ENCODE measurements at regions not wholly inside any gene's neighbourhood (a gene's known extent, or its start where the extent isn't known, plus 50 kb on each side); places are given as distances from the start of the nearest gene placed in this dataset.

DNA sequence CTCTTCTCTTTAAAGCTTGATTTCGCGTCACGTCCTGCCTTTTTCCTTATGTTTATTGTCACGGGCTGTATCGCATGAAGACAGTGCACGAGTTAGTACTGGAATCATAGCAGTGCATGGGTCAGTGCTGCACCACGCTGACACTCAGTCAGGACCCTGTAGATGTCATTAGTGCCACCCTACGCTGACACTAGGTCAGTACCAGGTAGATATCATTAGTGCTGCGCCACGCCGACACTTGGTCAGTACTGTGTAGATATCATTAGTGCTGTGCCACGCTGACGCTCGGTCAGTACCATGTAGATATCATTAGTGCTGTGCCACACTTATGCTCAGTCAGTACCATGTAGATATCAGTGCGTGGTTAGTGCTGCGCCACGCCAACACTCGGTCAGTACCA is 106.2 kb upstream of the ZNF469 start:
- H3K9me3 Mint-ChIP-seq (ENCODE audit: unreplicated experiment): no peaks in the 10 kb centered on the region
- Histone ChIP-seq H3K4me1 (ENCODE audit: insufficient read depth, low read length) (no peaks in the 10 kb centered on the region), H3K79me2 (ENCODE audit: insufficient read depth, low read length) (no peaks in the 10 kb centered on the region), H3K4me3 (ENCODE audit: insufficient read depth, low read depth, low read length) (no peak overlapping the region), H3K4me2 (ENCODE audit: low read length) (no peak overlapping the region), H2AFZ (ENCODE audit: low read depth, low read length) (no peak overlapping the region), H4K20me1 (ENCODE audit: insufficient read depth, low read length) (no peaks in the 10 kb centered on the region), H3K9me3 (ENCODE audit: insufficient read depth, low read depth, low read length) (peaks cover 24% of the 10 kb centered on the region), H3K9ac (ENCODE audit: low read length) (no peak overlapping the region), H3K27me3 (ENCODE audit: insufficient read depth, low read length) (no peaks in the 10 kb centered on the region), H3K27ac (ENCODE audit: low read depth, low read length) (no peak overlapping the region), H3K36me3 (ENCODE audit: insufficient read depth, low read length) (no peaks in the 10 kb centered on the region)
- TF ChIP-seq, protein P1, sequence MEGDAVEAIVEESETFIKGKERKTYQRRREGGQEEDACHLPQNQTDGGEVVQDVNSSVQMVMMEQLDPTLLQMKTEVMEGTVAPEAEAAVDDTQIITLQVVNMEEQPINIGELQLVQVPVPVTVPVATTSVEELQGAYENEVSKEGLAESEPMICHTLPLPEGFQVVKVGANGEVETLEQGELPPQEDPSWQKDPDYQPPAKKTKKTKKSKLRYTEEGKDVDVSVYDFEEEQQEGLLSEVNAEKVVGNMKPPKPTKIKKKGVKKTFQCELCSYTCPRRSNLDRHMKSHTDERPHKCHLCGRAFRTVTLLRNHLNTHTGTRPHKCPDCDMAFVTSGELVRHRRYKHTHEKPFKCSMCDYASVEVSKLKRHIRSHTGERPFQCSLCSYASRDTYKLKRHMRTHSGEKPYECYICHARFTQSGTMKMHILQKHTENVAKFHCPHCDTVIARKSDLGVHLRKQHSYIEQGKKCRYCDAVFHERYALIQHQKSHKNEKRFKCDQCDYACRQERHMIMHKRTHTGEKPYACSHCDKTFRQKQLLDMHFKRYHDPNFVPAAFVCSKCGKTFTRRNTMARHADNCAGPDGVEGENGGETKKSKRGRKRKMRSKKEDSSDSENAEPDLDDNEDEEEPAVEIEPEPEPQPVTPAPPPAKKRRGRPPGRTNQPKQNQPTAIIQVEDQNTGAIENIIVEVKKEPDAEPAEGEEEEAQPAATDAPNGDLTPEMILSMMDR (IDR thresholded peaks at IDR 0.05; ENCODE audit: insufficient read depth, low read depth, low read length): no peak
- TF ChIP-seq EZH2 (IDR thresholded peaks at IDR 0.05; ENCODE audit: insufficient read depth, low read length): no peak
- peaks cover under 1% of the 10 kb centered on the region for H3K27me3 Mint-ChIP-seq (ENCODE audit: low read depth, unreplicated experiment)
- H3K4me1 Mint-ChIP-seq (ENCODE audit: low read depth, unreplicated experiment): peaks cover 1% of the 10 kb centered on the region
- H3K27ac Mint-ChIP-seq (ENCODE audit: unreplicated experiment): no peak overlapping the region
- FAIRE-seq (no peak), DNase-seq (ENCODE audit: low read depth) (no peak)
- H3K36me3 Mint-ChIP-seq (ENCODE audit: low read depth, unreplicated experiment): no peaks in the 10 kb centered on the region
- H3K4me3 Mint-ChIP-seq (ENCODE audit: unreplicated experiment): no peak overlapping the region

DNA sequence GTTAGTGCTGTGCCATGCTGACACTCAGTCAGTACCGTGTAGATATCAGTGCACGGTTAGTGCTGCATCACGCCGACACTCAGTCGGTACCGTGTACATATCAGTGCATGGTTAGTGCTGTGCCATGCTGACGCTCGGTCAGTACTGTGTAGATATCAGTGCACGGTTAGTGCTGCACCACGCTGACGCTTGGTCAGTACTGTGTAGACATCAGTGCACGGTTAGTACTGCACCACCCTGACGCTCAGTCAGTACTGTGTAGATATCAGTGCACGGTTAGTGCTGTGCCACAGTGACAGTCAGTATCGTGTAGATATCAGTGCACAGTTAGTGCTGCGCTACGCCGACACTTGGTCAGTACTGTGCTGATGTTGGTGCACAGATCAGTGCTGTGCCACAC is 102.8 kb upstream of the ZNF469 start:
- Mint-ChIP-seq H3K4me3 (ENCODE audit: unreplicated experiment) (no peak overlapping the region), H3K4me1 (ENCODE audit: low read depth, unreplicated experiment) (no peaks in the 10 kb centered on the region), H3K27me3 (ENCODE audit: low read depth, unreplicated experiment) (peaks cover 5% of the 10 kb centered on the region), H3K36me3 (ENCODE audit: low read depth, unreplicated experiment) (no peaks in the 10 kb centered on the region), H3K27ac (ENCODE audit: unreplicated experiment) (no peak overlapping the region), H3K9me3 (ENCODE audit: unreplicated experiment) (peaks cover 8% of the 10 kb centered on the region)
- H3K27me3 ChIP-seq (ENCODE audit: insufficient read depth, low read length): peaks cover 6% of the 10 kb centered on the region
- no peak for TF ChIP-seq EZH2 (IDR thresholded peaks at IDR 0.05; ENCODE audit: insufficient read depth, low read length)
- TF ChIP-seq, protein P1 (IDR thresholded peaks at IDR 0.05; ENCODE audit: insufficient read depth, low read depth, low read length): no peak
- no peak overlapping the region for H3K4me3 ChIP-seq (ENCODE audit: insufficient read depth, low read depth, low read length)
- no peak overlapping the region for H3K27ac ChIP-seq (ENCODE audit: low read depth, low read length)
- H3K36me3 ChIP-seq (ENCODE audit: insufficient read depth, low read length): no peaks in the 10 kb centered on the region
- H3K9me3 ChIP-seq (ENCODE audit: insufficient read depth, low read depth, low read length): peaks cover 26% of the 10 kb centered on the region
- no peaks in the 10 kb centered on the region for H3K79me2 ChIP-seq (ENCODE audit: insufficient read depth, low read length)
- H3K4me2 ChIP-seq (ENCODE audit: low read length): no peak overlapping the region
- H2AFZ ChIP-seq (ENCODE audit: low read depth, low read length): no peak overlapping the region
- H3K4me1 ChIP-seq (ENCODE audit: insufficient read depth, low read length): no peaks in the 10 kb centered on the region
- FAIRE-seq (no peak), DNase-seq (ENCODE audit: low read depth) (no peak)
- H3K9ac ChIP-seq (ENCODE audit: low read length): no peak overlapping the region
- H4K20me1 ChIP-seq (ENCODE audit: insufficient read depth, low read length): no peaks in the 10 kb centered on the region

DNA sequence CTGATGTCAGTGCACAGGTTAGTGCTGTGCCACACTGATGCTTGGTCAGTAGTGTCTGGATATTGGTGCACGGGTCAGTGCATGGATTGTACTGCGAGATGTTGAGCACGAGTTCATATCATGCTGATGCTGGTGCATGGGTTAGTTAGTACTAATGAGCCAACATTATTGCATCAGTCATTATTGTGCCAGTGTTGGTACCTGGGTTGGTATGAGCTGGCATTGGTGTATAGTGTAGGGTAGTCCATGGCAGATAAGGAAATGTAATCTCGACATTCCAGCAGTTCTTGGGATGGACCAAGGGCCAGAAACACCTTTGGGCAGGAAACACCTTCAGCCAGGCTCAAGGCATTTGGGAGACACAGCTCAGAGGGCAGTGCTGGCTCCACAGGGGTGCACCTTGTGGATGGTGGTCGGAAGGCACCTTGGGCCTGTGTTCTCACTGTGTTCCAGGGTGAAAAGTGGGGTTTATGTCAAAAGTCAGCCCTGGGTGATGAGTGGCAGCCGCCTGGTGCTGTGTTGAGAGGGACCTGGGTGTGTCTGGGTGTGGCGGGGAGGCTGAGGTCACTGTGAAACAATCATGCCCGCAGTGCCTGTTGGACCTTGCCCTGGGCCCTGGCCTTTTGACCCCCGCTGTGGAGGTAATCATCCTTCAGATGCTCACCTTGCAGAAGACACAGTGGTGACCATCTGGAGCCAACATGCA is 100.7 kb upstream of the ZNF469 start:
- no peaks in the 10 kb centered on the region for H3K4me1 ChIP-seq (ENCODE audit: insufficient read depth, low read length)

More for the DNA sequence above, 100.7 kb upstream of the ZNF469 start:
- no peaks in the 10 kb centered on the region for H3K36me3 ChIP-seq (ENCODE audit: insufficient read depth, low read length)
- H3K9me3 Mint-ChIP-seq (ENCODE audit: unreplicated experiment): peaks cover 11% of the 10 kb centered on the region
- H3K27ac Mint-ChIP-seq (ENCODE audit: unreplicated experiment): no peak overlapping the region
- H2AFZ ChIP-seq (ENCODE audit: low read depth, low read length): no peak overlapping the region
- H3K4me3 ChIP-seq (ENCODE audit: insufficient read depth, low read depth, low read length): no peak overlapping the region
- peaks cover 26% of the 10 kb centered on the region for H3K9me3 ChIP-seq (ENCODE audit: insufficient read depth, low read depth, low read length)
- FAIRE-seq (no peak), DNase-seq (ENCODE audit: low read depth) (no peak)
- H4K20me1 ChIP-seq (ENCODE audit: insufficient read depth, low read length): no peaks in the 10 kb centered on the region
- H3K4me3 Mint-ChIP-seq (ENCODE audit: unreplicated experiment): no peak overlapping the region
- TF ChIP-seq, protein P1 (IDR thresholded peaks at IDR 0.05; ENCODE audit: insufficient read depth, low read depth, low read length): no peak
- no peak for TF ChIP-seq EZH2 (IDR thresholded peaks at IDR 0.05; ENCODE audit: insufficient read depth, low read length)
- no peak overlapping the region for H3K9ac ChIP-seq (ENCODE audit: low read length)
- no peaks in the 10 kb centered on the region for H3K36me3 Mint-ChIP-seq (ENCODE audit: low read depth, unreplicated experiment)
- H3K79me2 ChIP-seq (ENCODE audit: insufficient read depth, low read length): no peaks in the 10 kb centered on the region
- peaks cover 5% of the 10 kb centered on the region for H3K27me3 Mint-ChIP-seq (ENCODE audit: low read depth, unreplicated experiment)
- no peak overlapping the region for H3K27ac ChIP-seq (ENCODE audit: low read depth, low read length)
- H3K4me2 ChIP-seq (ENCODE audit: low read length): no peak overlapping the region
- peaks cover 6% of the 10 kb centered on the region for H3K27me3 ChIP-seq (ENCODE audit: insufficient read depth, low read length)
- no peaks in the 10 kb centered on the region for H3K4me1 Mint-ChIP-seq (ENCODE audit: low read depth, unreplicated experiment)
